GM23248 (cell line): ENCODE measurements at regions not wholly inside any gene's neighbourhood (a gene's known extent, or its start where the extent isn't known, plus 50 kb on each side); places are given as distances from the start of the nearest gene placed in this dataset.

Experiments
- EZH2 ChIP-seq: fragments of 200-600 bp; sonication (generic); IDR thresholded peaks from 2 replicates; pipeline ENCODE4 v1.6.1; 2018; ENCODE audit warnings: antibody characterized with exemption, mild to moderate bottlenecking; ENCODE audit not compliant: insufficient read depth, poor library complexity, severe bottlenecking
- EZH2phosphoT487 ChIP-seq: fragments of 200-600 bp; sonication (generic); IDR thresholded peaks from 2 replicates; pipeline ENCODE4 v1.6.1; 2018; ENCODE audit warnings: antibody characterized with exemption, moderate library complexity, mild to moderate bottlenecking, low read depth; ENCODE audit not compliant: insufficient read depth

DNA sequence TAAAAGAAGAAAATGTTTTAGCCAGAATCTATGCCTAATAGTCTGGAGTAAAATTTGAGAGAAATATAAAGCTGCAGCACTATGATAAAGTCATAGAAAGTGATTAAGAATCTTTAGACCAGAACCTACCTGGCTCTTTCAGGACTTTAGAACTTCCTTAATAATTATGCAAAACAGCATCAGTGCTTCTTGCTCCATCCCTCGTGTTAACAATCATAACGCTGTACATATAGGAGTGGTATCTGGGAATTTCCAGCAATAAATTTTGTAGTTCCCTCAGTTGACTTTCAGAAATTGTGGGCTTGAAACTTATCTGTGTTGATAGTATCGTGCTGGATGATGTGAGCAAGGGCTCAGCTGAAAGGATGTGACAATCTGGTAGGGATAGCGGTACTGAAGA lies 102.1 kb upstream of the RASGEF1B start:
- TF ChIP-seq EZH2 (no peak), EZH2phosphoT487 (no peak)
